ENCODE measurements at regions not wholly inside any gene's neighbourhood (a gene's known extent, or its start where the extent isn't known, plus 50 kb on each side); places are given as distances from the start of the nearest gene placed in this dataset.

- H4K20me1 ChIP-seq (replicated peaks in 1 of 2; ENCODE audit: control insufficient read depth in 1 of 2, insufficient read depth in 2 of 2, low read length in 2 of 2) = no peaks in the 10 kb centered on the region
- H3K23ac ChIP-seq (ENCODE audit: insufficient read length) = no peak overlapping the region
- H4K8ac ChIP-seq (ENCODE audit: extremely low read depth, insufficient read depth, low read length) = no peak overlapping the region
- no peaks in the 10 kb centered on the region for H3K27me3 ChIP-seq (replicated peaks in 1 of 4; ENCODE audit: control insufficient read depth in 3 of 4, extremely low read depth in 1 of 4, insufficient read depth in 3 of 4, low read length in 3 of 4)
- no peak overlapping the region for H3K4me3 ChIP-seq (ENCODE audit: extremely low read depth in 1 of 4, insufficient read depth in 2 of 4, low read depth in 3 of 4, low read length in 4 of 4)
- H3K9ac ChIP-seq (replicated peaks in 1 of 4; ENCODE audit: extremely low read depth in 1 of 4, low read depth in 3 of 4, low read length in 3 of 4) = no peak overlapping the region
- 89% methylated on average over 3 of the region's 3 CpGs; no CpG with 5 or more reads in 1 of the 2 experiments for WGBS, 2 experiments (ENCODE audit: extremely low coverage in 1 of 2, insufficient coverage in 1 of 2, insufficient read length in 1 of 2, insufficient replicate concordance in 2 of 2, low coverage in 1 of 2, low lambda C conversion rate in 2 of 2, missing lambda C conversion rate in 1 of 2)
- H3K23me2 ChIP-seq (ENCODE audit: low read depth, low read length) = no peaks in the 10 kb centered on the region
- FAIRE-seq = no peak
- H2BK20ac ChIP-seq (ENCODE audit: low read length) = no peak overlapping the region
- no peak overlapping the region for H2BK12ac ChIP-seq (ENCODE audit: low read depth, low read length)
- no peak overlapping the region for H3K4ac ChIP-seq (replicated peaks; ENCODE audit: insufficient read length, low read depth, low read length)
- no peak overlapping the region for H2AFZ ChIP-seq (ENCODE audit: low read length)
- POLR2A ChIA-PET (ENCODE audit: partially characterized antibody) = no interaction called here
- H2BK120ac ChIP-seq (replicated peaks; ENCODE audit: low read depth, low read length) = no peak overlapping the region
- H3K79me1 ChIP-seq (ENCODE audit: low read depth, low read length) = no peaks in the 10 kb centered on the region
- no peaks in the 10 kb centered on the region for H3K4me1 ChIP-seq (replicated peaks in 1 of 4; ENCODE audit: control insufficient read depth in 3 of 4, insufficient read depth in 4 of 4, low read length in 3 of 4)
- peaks cover 7 to 10% of the 10 kb centered on the region in 2 experiments; a peak in 2 of 4 replicates for H3K9me3 ChIP-seq (ENCODE audit: insufficient read depth in 2 of 2, low read depth in 1 of 2, low read length in 1 of 2)
- CTCF ChIA-PET (ENCODE audit: partially characterized antibody) = interaction anchor here (0.9 to 2.7 kb wide), 6 partner anchors 10 to 176 kb away, joined by 3 to 11 read pairs (median 4); no protein-coding TSS in a partner anchor
- H3K56ac ChIP-seq (replicated peaks; ENCODE audit: insufficient read length, low read depth, low read length) = no peak overlapping the region
- no peak overlapping the region for H3K18ac ChIP-seq (ENCODE audit: extremely low read depth, low read length)
- no peak overlapping the region for H2BK5ac ChIP-seq (ENCODE audit: low read depth, low read length)
- DNase-seq (ENCODE audit: low read depth in 1 of 2, low spot score in 2 of 2) = no peak
- H3K79me2 ChIP-seq (ENCODE audit: control insufficient read depth in 1 of 2, insufficient read depth in 2 of 2, low read length in 2 of 2) = no peaks in the 10 kb centered on the region
- H3K27ac ChIP-seq (ENCODE audit: low read depth, low read length) = no peak overlapping the region
- H2AK5ac ChIP-seq (ENCODE audit: low read depth, low read length) = no peak overlapping the region
- no peak overlapping the region for H4K5ac ChIP-seq (ENCODE audit: insufficient read length, low read depth, low read length)
- H3K14ac ChIP-seq (ENCODE audit: insufficient read length) = no peak overlapping the region
- H3K4me2 ChIP-seq (ENCODE audit: insufficient read depth in 1 of 2, low read depth in 2 of 2, low read length in 2 of 2) = no peak overlapping the region
- no peak overlapping the region for H4K91ac ChIP-seq (replicated peaks; ENCODE audit: insufficient read length, low read length)
- H3K36me3 ChIP-seq (ENCODE audit: control insufficient read depth in 2 of 4, insufficient read depth in 4 of 4, low read length in 3 of 4) = no peaks in the 10 kb centered on the region
- H2BK15ac ChIP-seq (ENCODE audit: low read length) = no peak overlapping the region
- TF ChIP-seq CHD2 (IDR thresholded peaks at IDR 0.05; ENCODE audit: low read length) (no peak), CREB1 (IDR thresholded peaks at IDR 0.05) (no peak), KDM5A (IDR thresholded peaks at IDR 0.05; ENCODE audit: low read length) (no peak), RAD21 (IDR thresholded peaks at IDR 0.05 in 1 of 2, conservative IDR thresholded peaks at IDR 0.05 in 1 of 2; ENCODE audit: low read depth in 2 of 2, low read length in 2 of 2) (no peak), HDAC6 (IDR thresholded peaks at IDR 0.05; ENCODE audit: low read depth, low read length) (no peak), RXRA (IDR thresholded peaks at IDR 0.05; ENCODE audit: insufficient read depth, low read depth, low read length) (no peak), SIRT6 (IDR thresholded peaks at IDR 0.05; ENCODE audit: low read length) (no peak)
Measured at GRCh38 chr7:19489162-19489820, 219.5 kb downstream of the POLR1F start.

All from H1 (cell line).